IMR-90 (cell line): ENCODE measurements at regions not wholly inside any gene's neighbourhood (a gene's known extent, or its start where the extent isn't known, plus 50 kb on each side); places are given as distances from the start of the nearest gene placed in this dataset.

ENCODE experiments used
- ATAC-seq: fragments of 200-7000 bp; cut with Tn5 transposase; 2 replicates; pipeline ENCODE4 v1.9.1; 2020; ENCODE audit warnings: low read depth, mild to moderate bottlenecking, moderate library complexity
- BruUV-seq: library from RNA; stranded (reverse); fragments of 400-500 nt; replicated peaks from 2 replicates; lab custom pipeline; 2021; lab: Mats Ljungman, UMichigan
- CTCF ChIA-PET: fragments of 300-600 bp; formaldehyde crosslinking; extraction: SDS; loops from one replicate; lab custom pipeline; 2021; ENCODE audit warnings: antibody characterized with exemption; lab: Yijun Ruan, JAX
- POLR2A ChIA-PET: fragments of 300-600 bp; sonication (Branson Sonifier 250); formaldehyde crosslinking; loops from one replicate; lab custom pipeline; 2022; ENCODE audit warnings: antibody characterized with exemption; ENCODE audit not compliant: unreplicated experiment; lab: Charles Lee
- DNase-seq: peaks from one replicate; pipeline ENCODE4 v3.0.0; 2013
- H2AFZ ChIP-seq: replicated peaks from 2 replicates; pipeline ENCODE3; 2013; ENCODE audit warnings: low read length, mild to moderate bottlenecking; ENCODE audit not compliant: poor library complexity
- H2AK5ac ChIP-seq: 2 replicates; pipeline ENCODE4 v1.6.1; 2013; ENCODE audit warnings: low read depth, low read length, inconsistent platforms
- H2AK9ac ChIP-seq: replicated peaks from 2 replicates; pipeline ENCODE3; 2013; ENCODE audit warnings: mild to moderate bottlenecking, low read depth, low read length, moderate library complexity; ENCODE audit not compliant: poor library complexity
- H2BK120ac ChIP-seq: 2 replicates; pipeline ENCODE4 v1.6.1; 2013; ENCODE audit warnings: low read depth, low read length, inconsistent platforms
- H2BK15ac ChIP-seq: 3 replicates; pipeline ENCODE4 v1.6.1; 2013; ENCODE audit warnings: low read depth, low read length, inconsistent platforms
- H2BK20ac ChIP-seq: 2 replicates; pipeline ENCODE4 v1.6.1; 2013; ENCODE audit warnings: low read depth, mild to moderate bottlenecking, inconsistent platforms, low read length, moderate library complexity
- H2BK5ac ChIP-seq: 2 replicates; pipeline ENCODE4 v1.6.1; 2013; ENCODE audit warnings: mild to moderate bottlenecking, low read depth, low read length, inconsistent platforms; ENCODE audit not compliant: poor library complexity, severe bottlenecking
- H3K14ac ChIP-seq: replicated peaks from 2 replicates; pipeline ENCODE4 v1.6.1; 2013; ENCODE audit warnings: low read depth, low read length, inconsistent platforms
- H3K18ac ChIP-seq: 2 replicates; pipeline ENCODE4 v1.6.1; 2013; ENCODE audit warnings: low read depth, low read length, control low read depth
- H3K23ac ChIP-seq: 2 replicates; pipeline ENCODE4 v1.6.1; 2013; ENCODE audit warnings: low read depth, low read length, inconsistent platforms
- H3K27ac ChIP-seq: 2 replicates; pipeline ENCODE4 v1.5.1; 2013; ENCODE audit warnings: mild to moderate bottlenecking, control low read depth, low read length; ENCODE audit not compliant: insufficient read depth
- H3K27me3 ChIP-seq: 2 replicates; pipeline ENCODE4 v1.6.1; 2013; ENCODE audit warnings: low read length; ENCODE audit not compliant: control insufficient read depth, insufficient read depth
- H3K36me3 ChIP-seq: 2 replicates; pipeline ENCODE4 v1.6.1; 2013; ENCODE audit warnings: low read length, mixed read lengths; ENCODE audit not compliant: control insufficient read depth, insufficient read depth
- H3K4ac ChIP-seq: 2 replicates; pipeline ENCODE4 v1.6.1; 2013; ENCODE audit warnings: low read depth, low read length, inconsistent platforms
- H3K4me1 ChIP-seq: 2 replicates; pipeline ENCODE4 v1.6.1; 2013; ENCODE audit warnings: low read length, mixed read lengths; ENCODE audit not compliant: control insufficient read depth, insufficient read depth
- H3K4me2 ChIP-seq: 2 replicates; pipeline ENCODE4 v1.6.1; 2013; ENCODE audit warnings: low read depth, mild to moderate bottlenecking, control low read depth, low read length, moderate library complexity
- H3K4me3 ChIP-seq: 2 replicates; pipeline ENCODE4 v1.5.1; 2013; ENCODE audit warnings: low read depth, mild to moderate bottlenecking, control low read depth, low read length, moderate library complexity; ENCODE audit not compliant: insufficient read depth
- H3K56ac ChIP-seq: 2 replicates; pipeline ENCODE4 v1.6.1; 2013; ENCODE audit warnings: low read length, inconsistent platforms; ENCODE audit not compliant: insufficient read depth; ENCODE audit errors: extremely low read depth
- H3K79me1 ChIP-seq, 2 experiments: 2 replicates each; pipeline ENCODE4 v1.6.1; 2013; ENCODE audit warnings: low read length in 2 of 2, inconsistent platforms in 1 of 2, low read depth in 1 of 2
- H3K9ac ChIP-seq: 2 replicates; pipeline ENCODE4 v1.6.1; 2013; ENCODE audit warnings: low read depth, low read length, control low read depth
- H3K9me1 ChIP-seq: 2 replicates; pipeline ENCODE4 v1.6.1; 2013; ENCODE audit warnings: low read length, inconsistent platforms; ENCODE audit not compliant: insufficient read depth
- H3K9me3 ChIP-seq: 2 replicates; pipeline ENCODE4 v1.6.1; 2013; ENCODE audit warnings: low read length; ENCODE audit not compliant: control insufficient read depth, insufficient read depth
- H4K20me1 ChIP-seq: 2 replicates; pipeline ENCODE4 v1.6.1; 2013; ENCODE audit warnings: low read length, inconsistent platforms; ENCODE audit not compliant: insufficient read depth
- H4K5ac ChIP-seq: 2 replicates; pipeline ENCODE4 v1.6.1; 2013; ENCODE audit warnings: mild to moderate bottlenecking, low read depth, low read length, control low read depth
- H4K8ac ChIP-seq, 2 experiments: 2 replicates each; pipeline ENCODE4 v1.6.1; 2013; ENCODE audit warnings: low read depth in 2 of 2, low read length in 2 of 2, control low read depth in 1 of 2, inconsistent platforms in 1 of 2
- H4K91ac ChIP-seq: 2 replicates; pipeline ENCODE4 v1.6.1; 2013; ENCODE audit warnings: low read depth, low read length, inconsistent platforms; ENCODE audit not compliant: insufficient read depth
- POLR2A ChIP-seq: IDR thresholded peaks from 2 replicates; pipeline ENCODE4 v1.6.1; 2012; ENCODE audit warnings: mild to moderate bottlenecking, low read depth, low read length
- RAD21 ChIP-seq: IDR thresholded peaks from 2 replicates; pipeline ENCODE4 v1.6.1; 2012; ENCODE audit warnings: low read length, improper control_type of control experiment
- RCOR1 ChIP-seq: IDR thresholded peaks from 2 replicates; pipeline ENCODE4 v1.6.1; 2012; ENCODE audit warnings: mild to moderate bottlenecking, low read length, improper control_type of control experiment; ENCODE audit not compliant: insufficient replicate concordance
- WGBS, 2 experiments: methylation state at CpG; one replicate each; pipeline versions ENCODE4 v1.1.5 to v1.1.7; 2013; ENCODE audit warnings: missing lambda C conversion rate in 2 of 2; ENCODE audit not compliant: insufficient read length in 1 of 2; ENCODE audit errors: extremely low coverage in 2 of 2; 5-methylcytosine and 5-hydroxymethylcytosine counted together
- dilution Hi-C: fragments of 300-500 bp; cut with HindIII; formaldehyde crosslinking; loops from one replicate; pipeline ENCODE4 v1.14.3; 2018; ENCODE audit warnings: low sequenced_read_pairs; ENCODE audit not compliant: unreplicated experiment
- in situ Hi-C: fragments of 300-500 bp; cut with MboI; formaldehyde crosslinking; loops from 3 replicates; pipeline ENCODE4 v1.14.3; 2019; ENCODE audit warnings: low sequenced_read_pairs, inconsistent platforms, mixed read lengths
- intact Hi-C: fragments of 100-400 bp; cut with micrococcal nuclease; formaldehyde crosslinking; loops from 2 replicates; pipeline ENCODE4 v1.10.0; 2022
- TF ChIP-seq, protein P1 (sequence below): conservative IDR thresholded peaks from 2 replicates; pipeline ENCODE4 v1.5.1; 2012; ENCODE audit warnings: mild to moderate bottlenecking, low read depth, low read length, improper control_type of control experiment

GRCh38 chr15:94793641-94794040 lies 562.3 kb downstream of the MCTP2 start:
- ChIA-PET CTCF (no interaction called here), POLR2A (no interaction called here)
- H3K36me3 ChIP-seq = no peaks in the 10 kb centered on the region
- WGBS, 2 experiments = 15% methylated on average over 4 of the region's 7 CpGs; no CpG with 5 or more reads in 1 of the 2 experiments
- H4K8ac ChIP-seq = no peak overlapping the region
- H3K27me3 ChIP-seq = no peaks in the 10 kb centered on the region
- no peak overlapping the region for H3K27ac ChIP-seq
- H3K79me1 ChIP-seq = no peaks in the 10 kb centered on the region
- no peaks in the 10 kb centered on the region for H3K9me1 ChIP-seq
- H3K4ac ChIP-seq = no peak overlapping the region
- H2AK5ac ChIP-seq = no peak overlapping the region
- H2BK20ac ChIP-seq = no peak overlapping the region
- H3K9ac ChIP-seq = no peak overlapping the region
- in situ Hi-C loops = no loop called here
- dilution Hi-C loops = no loop called here
- intact Hi-C loops = no loop called here
- H3K4me3 ChIP-seq = no peak overlapping the region
- no peak overlapping the region for H2BK120ac ChIP-seq
- DNase-seq (peak; percentile 69), ATAC-seq (no peak)
- no peak overlapping the region for H3K56ac ChIP-seq
- H2AK9ac ChIP-seq = no peak overlapping the region
- no peak overlapping the region for H3K23ac ChIP-seq
- H4K5ac ChIP-seq = no peak overlapping the region
- no peak overlapping the region for H3K4me2 ChIP-seq
- no peaks in the 10 kb centered on the region for H3K4me1 ChIP-seq
- no peak overlapping the region for H3K18ac ChIP-seq
- TF ChIP-seq RAD21 (no peak), RCOR1 (no peak), POLR2A (no peak)
- TF ChIP-seq, protein P1, sequence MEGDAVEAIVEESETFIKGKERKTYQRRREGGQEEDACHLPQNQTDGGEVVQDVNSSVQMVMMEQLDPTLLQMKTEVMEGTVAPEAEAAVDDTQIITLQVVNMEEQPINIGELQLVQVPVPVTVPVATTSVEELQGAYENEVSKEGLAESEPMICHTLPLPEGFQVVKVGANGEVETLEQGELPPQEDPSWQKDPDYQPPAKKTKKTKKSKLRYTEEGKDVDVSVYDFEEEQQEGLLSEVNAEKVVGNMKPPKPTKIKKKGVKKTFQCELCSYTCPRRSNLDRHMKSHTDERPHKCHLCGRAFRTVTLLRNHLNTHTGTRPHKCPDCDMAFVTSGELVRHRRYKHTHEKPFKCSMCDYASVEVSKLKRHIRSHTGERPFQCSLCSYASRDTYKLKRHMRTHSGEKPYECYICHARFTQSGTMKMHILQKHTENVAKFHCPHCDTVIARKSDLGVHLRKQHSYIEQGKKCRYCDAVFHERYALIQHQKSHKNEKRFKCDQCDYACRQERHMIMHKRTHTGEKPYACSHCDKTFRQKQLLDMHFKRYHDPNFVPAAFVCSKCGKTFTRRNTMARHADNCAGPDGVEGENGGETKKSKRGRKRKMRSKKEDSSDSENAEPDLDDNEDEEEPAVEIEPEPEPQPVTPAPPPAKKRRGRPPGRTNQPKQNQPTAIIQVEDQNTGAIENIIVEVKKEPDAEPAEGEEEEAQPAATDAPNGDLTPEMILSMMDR = no peak
- H4K91ac ChIP-seq = no peak overlapping the region
- no peak overlapping the region for H2AFZ ChIP-seq
- H4K20me1 ChIP-seq = no peaks in the 10 kb centered on the region
- H2BK5ac ChIP-seq = no peak overlapping the region
- no peak overlapping the region for H3K14ac ChIP-seq
- no peak overlapping the region for H2BK15ac ChIP-seq
- H3K9me3 ChIP-seq = peaks cover 7% of the 10 kb centered on the region; the same call in 1 of the 2 replicates
- BruUV-seq = no TSS peak
